Panc1 (cell line): ENCODE measurements at regions not wholly inside any gene's neighbourhood (a gene's known extent, or its start where the extent isn't known, plus 50 kb on each side); places are given as distances from the start of the nearest gene placed in this dataset.

Experiments
- ATAC-seq: fragments of 200-7000 bp; cut with Tn5 transposase; 2 replicates; pipeline ENCODE4 v1.9.1; 2020; ENCODE audit warnings: mild to moderate bottlenecking, moderate library complexity
- BruUV-seq: library from RNA; stranded (reverse); fragments of 400-500 nt; replicated peaks from 2 replicates; lab custom pipeline; 2021; lab: Mats Ljungman, UMichigan
- CTCF ChIA-PET: fragments of 300-600 bp; sonication (Branson Sonifier 250); formaldehyde crosslinking; loops from one replicate; lab custom pipeline; 2022; ENCODE audit warnings: antibody characterized with exemption; lab: Charles Lee
- POLR2A ChIA-PET: fragments of 300-600 bp; sonication (Branson Sonifier 250); formaldehyde crosslinking; loops from one replicate; lab custom pipeline; 2022; ENCODE audit warnings: antibody characterized with exemption; lab: Charles Lee
- DNase-seq: peaks from one replicate; pipeline ENCODE4 v3.0.0-alpha.2; 2010; ENCODE audit warnings: low read depth, low spot score
- H3K27ac ChIP-seq: 2 replicates; pipeline ENCODE4 v1.5.1; 2011; ENCODE audit warnings: mild to moderate bottlenecking, low read length, inconsistent platforms
- H3K27me3 ChIP-seq: fragments of 200-500 bp; sonication (Bioruptor generic); 2 replicates; pipeline ENCODE4 v1.6.0; 2014; ENCODE audit warnings: low read length, inconsistent platforms; ENCODE audit not compliant: control insufficient read depth, insufficient read depth
- H3K36me3 ChIP-seq: fragments of 200-500 bp; sonication (Bioruptor generic); 2 replicates; pipeline ENCODE4 v1.5.1; 2014; ENCODE audit warnings: inconsistent platforms, mild to moderate bottlenecking, low read length, moderate library complexity; ENCODE audit not compliant: control insufficient read depth, insufficient read depth
- H3K4me1 ChIP-seq: 2 replicates; pipeline ENCODE4 v1.5.1; 2011; ENCODE audit warnings: inconsistent platforms, mild to moderate bottlenecking, low read length, moderate library complexity; ENCODE audit not compliant: control insufficient read depth, insufficient read depth
- H3K4me3 ChIP-seq, 2 experiments: 2 replicates each; pipeline ENCODE4 v1.5.1; 2011 to 2012; ENCODE audit warnings: low read depth in 2 of 2, low read length in 2 of 2, mild to moderate bottlenecking in 2 of 2, inconsistent platforms in 1 of 2, moderate library complexity in 1 of 2
- H3K9me3 ChIP-seq: fragments of 200-500 bp; sonication (Bioruptor generic); 2 replicates; pipeline ENCODE4 v1.5.1; 2014; ENCODE audit warnings: low read depth, mild to moderate bottlenecking, inconsistent platforms, low read length, moderate library complexity; ENCODE audit not compliant: control insufficient read depth, insufficient read depth
- POLR2AphosphoS5 ChIP-seq: IDR thresholded peaks from 2 replicates; pipeline ENCODE4 v1.6.1; 2012; ENCODE audit warnings: mild to moderate bottlenecking, low read depth, low read length, moderate library complexity
- SIN3A ChIP-seq: IDR thresholded peaks from 2 replicates; pipeline ENCODE4 v1.6.1; 2012; ENCODE audit warnings: low read depth, mild to moderate bottlenecking, low read length, moderate library complexity, borderline replicate concordance; ENCODE audit not compliant: insufficient read depth
- TCF7L2 ChIP-seq: IDR thresholded peaks from 2 replicates; pipeline ENCODE4 v1.6.1; 2011; ENCODE audit warnings: mild to moderate bottlenecking, low read depth, low read length, inconsistent platforms
- in situ Hi-C: cut with HindIII; loops from 2 replicates; pipeline ENCODE4 v1.10.0; 2016; ENCODE audit warnings: low sequenced_read_pairs, low pct_unique_long_range_greater_than_20kb
- intact Hi-C: fragments of 100-400 bp; cut with micrococcal nuclease; formaldehyde crosslinking; loops from one replicate; pipeline ENCODE4 v1.10.0; 2022; ENCODE audit not compliant: unreplicated experiment
- TF ChIP-seq, protein P1 (sequence below), 2 experiments: IDR thresholded peaks; 2 replicates each; pipeline ENCODE4 v1.6.1; 2011 to 2012; ENCODE audit warnings: low read depth in 2 of 2, control low read depth in 1 of 2, low read length in 1 of 2, mild to moderate bottlenecking in 1 of 2, moderate library complexity in 1 of 2; ENCODE audit not compliant: insufficient read depth in 1 of 2
- TF ChIP-seq, protein P2 (sequence below): fragments of 450-650 bp; IDR thresholded peaks from 2 replicates; pipeline ENCODE4 v1.5.1; 2017; ENCODE audit warnings: mild to moderate bottlenecking

DNA sequence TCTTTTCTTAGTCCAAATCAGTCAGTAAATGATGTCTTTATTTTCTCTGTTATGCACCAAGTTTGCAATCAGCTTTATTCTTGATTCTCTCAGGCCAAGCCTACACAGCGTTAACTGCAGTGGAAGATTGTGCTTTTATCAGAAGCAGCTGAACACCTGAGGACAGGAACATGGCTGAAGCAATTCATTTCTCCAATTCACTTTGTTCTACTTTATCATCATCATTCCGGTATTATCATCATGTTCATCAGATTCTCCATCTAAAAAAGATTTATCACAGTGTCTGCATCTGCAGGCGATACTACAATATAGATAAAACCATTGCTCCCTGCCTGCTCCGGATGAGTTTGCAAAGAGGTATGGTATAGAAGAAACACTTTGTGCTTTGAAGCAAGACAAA, 68.1 kb upstream of the STMND1 start:
- ATAC-seq = no peak
- Histone ChIP-seq H3K36me3 (no peaks in the 10 kb centered on the region), H3K27ac (no peak overlapping the region), H3K4me3 (no peak overlapping the region), H3K27me3 (peaks cover 15% of the 10 kb centered on the region; the same call in 1 of the 2 replicates), H3K4me1 (no peaks in the 10 kb centered on the region), H3K9me3 (no peaks in the 10 kb centered on the region)
- BruUV-seq = no TSS peak
- intact Hi-C loops = no loop called here
- no peak for DNase-seq
- POLR2A ChIA-PET = no interaction called here
- TF ChIP-seq, protein P1, sequence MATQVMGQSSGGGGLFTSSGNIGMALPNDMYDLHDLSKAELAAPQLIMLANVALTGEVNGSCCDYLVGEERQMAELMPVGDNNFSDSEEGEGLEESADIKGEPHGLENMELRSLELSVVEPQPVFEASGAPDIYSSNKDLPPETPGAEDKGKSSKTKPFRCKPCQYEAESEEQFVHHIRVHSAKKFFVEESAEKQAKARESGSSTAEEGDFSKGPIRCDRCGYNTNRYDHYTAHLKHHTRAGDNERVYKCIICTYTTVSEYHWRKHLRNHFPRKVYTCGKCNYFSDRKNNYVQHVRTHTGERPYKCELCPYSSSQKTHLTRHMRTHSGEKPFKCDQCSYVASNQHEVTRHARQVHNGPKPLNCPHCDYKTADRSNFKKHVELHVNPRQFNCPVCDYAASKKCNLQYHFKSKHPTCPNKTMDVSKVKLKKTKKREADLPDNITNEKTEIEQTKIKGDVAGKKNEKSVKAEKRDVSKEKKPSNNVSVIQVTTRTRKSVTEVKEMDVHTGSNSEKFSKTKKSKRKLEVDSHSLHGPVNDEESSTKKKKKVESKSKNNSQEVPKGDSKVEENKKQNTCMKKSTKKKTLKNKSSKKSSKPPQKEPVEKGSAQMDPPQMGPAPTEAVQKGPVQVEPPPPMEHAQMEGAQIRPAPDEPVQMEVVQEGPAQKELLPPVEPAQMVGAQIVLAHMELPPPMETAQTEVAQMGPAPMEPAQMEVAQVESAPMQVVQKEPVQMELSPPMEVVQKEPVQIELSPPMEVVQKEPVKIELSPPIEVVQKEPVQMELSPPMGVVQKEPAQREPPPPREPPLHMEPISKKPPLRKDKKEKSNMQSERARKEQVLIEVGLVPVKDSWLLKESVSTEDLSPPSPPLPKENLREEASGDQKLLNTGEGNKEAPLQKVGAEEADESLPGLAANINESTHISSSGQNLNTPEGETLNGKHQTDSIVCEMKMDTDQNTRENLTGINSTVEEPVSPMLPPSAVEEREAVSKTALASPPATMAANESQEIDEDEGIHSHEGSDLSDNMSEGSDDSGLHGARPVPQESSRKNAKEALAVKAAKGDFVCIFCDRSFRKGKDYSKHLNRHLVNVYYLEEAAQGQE (IDR thresholded peaks at IDR 0.05; ENCODE audit: insufficient read depth in 1 of 2, low read depth in 2 of 2, low read length in 1 of 2) = no peak
- TF ChIP-seq, protein P2, sequence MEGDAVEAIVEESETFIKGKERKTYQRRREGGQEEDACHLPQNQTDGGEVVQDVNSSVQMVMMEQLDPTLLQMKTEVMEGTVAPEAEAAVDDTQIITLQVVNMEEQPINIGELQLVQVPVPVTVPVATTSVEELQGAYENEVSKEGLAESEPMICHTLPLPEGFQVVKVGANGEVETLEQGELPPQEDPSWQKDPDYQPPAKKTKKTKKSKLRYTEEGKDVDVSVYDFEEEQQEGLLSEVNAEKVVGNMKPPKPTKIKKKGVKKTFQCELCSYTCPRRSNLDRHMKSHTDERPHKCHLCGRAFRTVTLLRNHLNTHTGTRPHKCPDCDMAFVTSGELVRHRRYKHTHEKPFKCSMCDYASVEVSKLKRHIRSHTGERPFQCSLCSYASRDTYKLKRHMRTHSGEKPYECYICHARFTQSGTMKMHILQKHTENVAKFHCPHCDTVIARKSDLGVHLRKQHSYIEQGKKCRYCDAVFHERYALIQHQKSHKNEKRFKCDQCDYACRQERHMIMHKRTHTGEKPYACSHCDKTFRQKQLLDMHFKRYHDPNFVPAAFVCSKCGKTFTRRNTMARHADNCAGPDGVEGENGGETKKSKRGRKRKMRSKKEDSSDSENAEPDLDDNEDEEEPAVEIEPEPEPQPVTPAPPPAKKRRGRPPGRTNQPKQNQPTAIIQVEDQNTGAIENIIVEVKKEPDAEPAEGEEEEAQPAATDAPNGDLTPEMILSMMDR = no peak
- TF ChIP-seq TCF7L2 = no peak
- no peak for TF ChIP-seq SIN3A
- no peak for TF ChIP-seq POLR2AphosphoS5
- in situ Hi-C loops = no loop called here
- CTCF ChIA-PET = no interaction called here

DNA sequence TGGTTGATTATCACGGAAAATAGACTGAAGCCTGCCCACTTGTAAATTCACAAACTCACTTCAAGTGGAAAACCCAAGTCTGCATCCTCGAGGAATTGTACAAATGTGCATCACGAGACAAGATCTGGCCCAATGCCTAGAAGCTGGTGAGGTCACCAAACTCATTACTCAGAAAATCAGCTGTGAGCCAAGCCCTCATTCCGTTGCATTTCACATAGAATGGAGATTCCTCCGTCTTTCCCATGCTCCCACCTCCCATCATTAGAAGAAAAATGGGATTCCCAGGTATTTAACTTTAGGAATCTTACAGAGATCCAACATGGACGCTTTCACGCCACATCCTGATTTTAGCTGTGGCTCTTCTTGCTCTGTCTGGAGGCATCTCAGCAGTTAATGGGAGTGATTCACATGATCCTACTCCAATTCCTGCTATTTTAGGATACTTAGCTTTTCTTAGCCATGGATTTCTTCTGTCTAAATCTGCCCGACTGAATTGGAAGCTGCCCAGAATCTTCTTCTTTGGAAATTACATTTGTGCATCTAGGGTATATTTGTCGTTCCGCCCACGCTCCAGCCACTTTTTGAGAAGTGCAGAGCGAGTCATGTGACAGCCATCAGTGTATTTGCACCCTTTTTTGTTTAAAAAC, 68.7 kb upstream of the STMND1 start:
- H3K4me1 ChIP-seq = no peaks in the 10 kb centered on the region
- no TSS peak for BruUV-seq
- TF ChIP-seq, protein P1 (IDR thresholded peaks at IDR 0.05; ENCODE audit: insufficient read depth in 1 of 2, low read depth in 2 of 2, low read length in 1 of 2) = no peak
- no peak for TF ChIP-seq TCF7L2
- TF ChIP-seq POLR2AphosphoS5 = no peak
- TF ChIP-seq SIN3A = no peak
- TF ChIP-seq, protein P2 = no peak
- DNase-seq (peak; percentile 77), ATAC-seq (no peak)
- intact Hi-C loops = no loop called here
- in situ Hi-C loops = no loop called here
- ChIA-PET POLR2A (no interaction called here), CTCF (no interaction called here)
- no peaks in the 10 kb centered on the region for H3K36me3 ChIP-seq
- H3K27me3 ChIP-seq = peaks cover 11% of the 10 kb centered on the region; the same call in 1 of the 2 replicates
- H3K4me3 ChIP-seq = no peak overlapping the region
- no peaks in the 10 kb centered on the region for H3K9me3 ChIP-seq
- H3K27ac ChIP-seq = no peak overlapping the region
